ENCODE measurements at regions not wholly inside any gene's neighbourhood (a gene's known extent, or its start where the extent isn't known, plus 50 kb on each side); places are given as distances from the start of the nearest gene placed in this dataset.
A peak's percentile ranks its signal among the peaks of the same experiment; 100 is the strongest.

- ATAC-seq, result no peak
Observed at GRCh38 chr17:72529386-72529785, 408.6 kb downstream of the SOX9 start.

- ATAC-seq, result no peak
Observed at GRCh38 chr17:72530454-72530853, 409.6 kb downstream of the SOX9 start.

GRCh38 chr17:72531729-72532128, 410.9 kb downstream of the SOX9 start:
- ATAC-seq, result no peak

GRCh38 chr17:72534265-72534664, 413.4 kb downstream of the SOX9 start:
- ATAC-seq, result peak; percentile 32

- no peak for ATAC-seq
Observed at GRCh38 chr17:72534776-72535175, 414.0 kb downstream of the SOX9 start.

- no peak for ATAC-seq
Observed at GRCh38 chr17:72535346-72535745, 414.5 kb downstream of the SOX9 start.

- no peak for ATAC-seq
Observed at GRCh38 chr17:72535779-72536178, 415.0 kb downstream of the SOX9 start.

GRCh38 chr17:72536788-72537187, 416.0 kb downstream of the SOX9 start:
- no peak for ATAC-seq

GRCh38 chr17:72538443-72538842, 417.6 kb downstream of the SOX9 start:
- ATAC-seq, result no peak

- no peak for ATAC-seq
Observed at GRCh38 chr17:72538901-72539352, 418.1 kb downstream of the SOX9 start.

GRCh38 chr17:72539981-72540897, 419.4 kb downstream of the SOX9 start:
- peak; percentile 87 for ATAC-seq

- ATAC-seq, result no peak
Observed at GRCh38 chr17:72542317-72542716, 421.5 kb downstream of the SOX9 start.

- no peak for ATAC-seq
Observed at GRCh38 chr17:72545766-72546165, 424.9 kb downstream of the SOX9 start.

GRCh38 chr17:72553051-72553755, 432.4 kb downstream of the SOX9 start:
- ATAC-seq, result peak; percentile 4

GRCh38 chr17:72554508-72554907, 433.7 kb downstream of the SOX9 start:
- ATAC-seq, result no peak

- peak; percentile 39 for ATAC-seq
Observed at GRCh38 chr17:72555052-72555451, 434.2 kb downstream of the SOX9 start.

- ATAC-seq, result peak; percentile 62
Observed at GRCh38 chr17:72556944-72557826, 436.4 kb downstream of the SOX9 start.

GRCh38 chr17:72558971-72559476, 438.2 kb downstream of the SOX9 start:
- ATAC-seq, result no peak

- ATAC-seq, result peak; percentile 63
Observed at GRCh38 chr17:72560303-72561247, 439.8 kb downstream of the SOX9 start.

- no peak for ATAC-seq
Observed at GRCh38 chr17:72561266-72561665, 440.4 kb downstream of the SOX9 start.

GRCh38 chr17:72561680-72562079, 440.9 kb downstream of the SOX9 start:
- ATAC-seq, result no peak
